Suprapubic skin (tissue), 3 donors: ENCODE measurements at regions not wholly inside any gene's neighbourhood (a gene's known extent, or its start where the extent isn't known, plus 50 kb on each side); places are given as distances from the start of the nearest gene placed in this dataset.

Source experiments
- CTCF ChIP-seq, 2 donors: fragments of 200-600 bp in 1 of 2; fragments of 450-650 bp in 1 of 2; sonication (generic) in 1 of 2; IDR thresholded peaks; one replicate each; pipeline ENCODE4 v1.5.1; 2016 to 2019; ENCODE audit warnings: antibody characterized with exemption in 2 of 2, mild to moderate bottlenecking in 1 of 2, moderate library complexity in 1 of 2
- POLR2A ChIP-seq, 2 donors: fragments of 450-650 bp; IDR thresholded peaks; one replicate each; pipeline ENCODE4 v1.6.1; 2017; ENCODE audit warnings: antibody characterized with exemption in 2 of 2, mild to moderate bottlenecking in 2 of 2, moderate library complexity in 2 of 2

GRCh38 chr3:40741729-40742128 lies 217.0 kb downstream of the ZNF621 start:
- TF ChIP-seq CTCF (IDR thresholded peaks at IDR 0.05) (no peak), POLR2A (IDR thresholded peaks at IDR 0.05) (no peak)
